ENCODE measurements at regions not wholly inside any gene's neighbourhood (a gene's known extent, or its start where the extent isn't known, plus 50 kb on each side); places are given as distances from the start of the nearest gene placed in this dataset.

GRCh38 chr10:124308056-124308645, 110.6 kb downstream of the OAT start:
- intact Hi-C loops (cut with micrococcal nuclease), result no loop called here
- H3K4me3 ChIP-seq (ENCODE audit: low read length), result no peak overlapping the region
- H3K36me3 ChIP-seq (ENCODE audit: low read depth, low read length), result no peaks in the 10 kb centered on the region
- TF ChIP-seq CTCF (conservative IDR thresholded peaks at IDR 0.05; ENCODE audit: low read depth, low read length) (no peak), EZH2 (IDR thresholded peaks at IDR 0.05; ENCODE audit: low read length, unreplicated experiment) (no peak), EZH2phosphoT487 (IDR thresholded peaks at IDR 0.05; ENCODE audit: borderline replicate concordance, low read length) (no peak)
- H3F3A ChIP-seq (ENCODE audit: low read length, unreplicated experiment), result no peaks in the 10 kb centered on the region
- peaks cover 5% of the 10 kb centered on the region; the same call in 1 of the 2 replicates for H3K27me3 ChIP-seq (ENCODE audit: low read length)
- no peaks in the 10 kb centered on the region for H3K9me3 ChIP-seq (ENCODE audit: low read length)
- no peaks in the 10 kb centered on the region for H3K4me1 ChIP-seq (ENCODE audit: insufficient read depth, low read length)
- H3K9me2 ChIP-seq (replicated peaks; ENCODE audit: low read length), result no peaks in the 10 kb centered on the region
- no peak overlapping the region for H2AFZ ChIP-seq (ENCODE audit: low read length)
- H3K79me2 ChIP-seq (ENCODE audit: low read length), result no peaks in the 10 kb centered on the region
- H3K9ac ChIP-seq (ENCODE audit: low read length), result no peak overlapping the region
- ATAC-seq, result no peak
- H3K4me2 ChIP-seq (ENCODE audit: low read length), result no peak overlapping the region
- H3K27ac ChIP-seq (ENCODE audit: low read length), result no peak overlapping the region
- no peaks in the 10 kb centered on the region for H4K20me1 ChIP-seq (ENCODE audit: low read length)
- DNase-seq, result no peak
- CTCF ChIA-PET, result no interaction called here
- BruUV-seq (replicated peaks), result no TSS peak
- POLR2A ChIA-PET (ENCODE audit: unreplicated experiment), result no interaction called here

- Histone ChIP-seq H4K20me1 (ENCODE audit: low read length) (no peaks in the 10 kb centered on the region), H3K4me1 (ENCODE audit: insufficient read depth, low read length) (no peaks in the 10 kb centered on the region), H3K27me3 (ENCODE audit: low read length) (peaks cover 5% of the 10 kb centered on the region; the same call in 1 of the 2 replicates), H3F3A (ENCODE audit: low read length, unreplicated experiment) (no peaks in the 10 kb centered on the region), H3K4me3 (ENCODE audit: low read length) (no peak overlapping the region), H3K36me3 (ENCODE audit: low read depth, low read length) (no peaks in the 10 kb centered on the region), H3K9me2 (replicated peaks; ENCODE audit: low read length) (no peaks in the 10 kb centered on the region), H3K4me2 (ENCODE audit: low read length) (no peak overlapping the region), H3K27ac (ENCODE audit: low read length) (no peak overlapping the region), H3K9me3 (ENCODE audit: low read length) (no peaks in the 10 kb centered on the region), H2AFZ (ENCODE audit: low read length) (no peak overlapping the region), H3K79me2 (ENCODE audit: low read length) (no peaks in the 10 kb centered on the region), H3K9ac (ENCODE audit: low read length) (no peak overlapping the region)
- ChIA-PET POLR2A (ENCODE audit: unreplicated experiment) (no interaction called here), CTCF (no interaction called here)
- DNase-seq, result no peak
- no TSS peak for BruUV-seq (replicated peaks)
- TF ChIP-seq EZH2 (IDR thresholded peaks at IDR 0.05; ENCODE audit: low read length, unreplicated experiment) (no peak), CTCF (conservative IDR thresholded peaks at IDR 0.05; ENCODE audit: low read depth, low read length) (no peak), EZH2phosphoT487 (IDR thresholded peaks at IDR 0.05; ENCODE audit: borderline replicate concordance, low read length) (no peak)
- intact Hi-C loops (cut with micrococcal nuclease), result no loop called here
- no peak for ATAC-seq
Measured at GRCh38 chr10:124307591-124307990, 111.1 kb downstream of the OAT start.

- Histone ChIP-seq H3K4me1 (ENCODE audit: insufficient read depth, low read length) (no peaks in the 10 kb centered on the region), H3K9ac (ENCODE audit: low read length) (no peak overlapping the region), H3K36me3 (ENCODE audit: low read depth, low read length) (no peaks in the 10 kb centered on the region), H3K4me2 (ENCODE audit: low read length) (no peak overlapping the region), H3K9me3 (ENCODE audit: low read length) (no peaks in the 10 kb centered on the region), H3K27ac (ENCODE audit: low read length) (no peak overlapping the region), H3F3A (ENCODE audit: low read length, unreplicated experiment) (no peaks in the 10 kb centered on the region), H4K20me1 (ENCODE audit: low read length) (no peaks in the 10 kb centered on the region), H2AFZ (ENCODE audit: low read length) (no peak overlapping the region), H3K79me2 (ENCODE audit: low read length) (no peaks in the 10 kb centered on the region), H3K27me3 (ENCODE audit: low read length) (peaks cover 5% of the 10 kb centered on the region; the same call in 1 of the 2 replicates), H3K4me3 (ENCODE audit: low read length) (no peak overlapping the region), H3K9me2 (replicated peaks; ENCODE audit: low read length) (no peaks in the 10 kb centered on the region)
- ATAC-seq (no peak), DNase-seq (peak; percentile 2)
- ChIA-PET CTCF (no interaction called here), POLR2A (ENCODE audit: unreplicated experiment) (no interaction called here)
- intact Hi-C loops (cut with micrococcal nuclease), result no loop called here
- TF ChIP-seq EZH2phosphoT487 (IDR thresholded peaks at IDR 0.05; ENCODE audit: borderline replicate concordance, low read length), result no peak
- no peak for TF ChIP-seq EZH2 (IDR thresholded peaks at IDR 0.05; ENCODE audit: low read length, unreplicated experiment)
- TF ChIP-seq CTCF (conservative IDR thresholded peaks at IDR 0.05; ENCODE audit: low read depth, low read length), result no peak
- BruUV-seq (replicated peaks), result no TSS peak
Measured at GRCh38 chr10:124306922-124307371, 111.8 kb downstream of the OAT start.
